ENCODE measurements at regions not wholly inside any gene's neighbourhood (a gene's known extent, or its start where the extent isn't known, plus 50 kb on each side); places are given as distances from the start of the nearest gene placed in this dataset.

- no peak for DNase-seq
Measured at GRCh38 chr2:19579461-19579860, 221.0 kb upstream of the OSR1 start.

GRCh38 chr2:19577723-19578122 is 219.3 kb upstream of the OSR1 start:
- no peak for DNase-seq

GRCh38 chr2:19576411-19576810 is 218.0 kb upstream of the OSR1 start:
- no peak for DNase-seq

- DNase-seq, result no peak
Measured at GRCh38 chr2:19575641-19576040, 217.2 kb upstream of the OSR1 start.

- DNase-seq, result peak; percentile 59
Measured at GRCh38 chr2:19574778-19575260, 216.4 kb upstream of the OSR1 start.

GRCh38 chr2:19573784-19574183 is 215.4 kb upstream of the OSR1 start:
- DNase-seq, result no peak

GRCh38 chr2:19571773-19572172 is 213.3 kb upstream of the OSR1 start:
- DNase-seq, result no peak

GRCh38 chr2:19569300-19569791 is 210.9 kb upstream of the OSR1 start:
- no peak for DNase-seq

- no peak for DNase-seq
Measured at GRCh38 chr2:19568809-19569208, 210.4 kb upstream of the OSR1 start.

GRCh38 chr2:19560785-19561184 is 202.4 kb upstream of the OSR1 start:
- DNase-seq, result no peak

- DNase-seq, result no peak
Measured at GRCh38 chr2:19559596-19560240, 201.3 kb upstream of the OSR1 start.

- DNase-seq, result no peak
Measured at GRCh38 chr2:19556648-19557047, 198.2 kb upstream of the OSR1 start.

- no peak for DNase-seq
Measured at GRCh38 chr2:19554520-19554919, 196.1 kb upstream of the OSR1 start.

GRCh38 chr2:19552270-19552669 is 193.8 kb upstream of the OSR1 start:
- no peak for DNase-seq

- DNase-seq, result no peak
Measured at GRCh38 chr2:19550750-19551149, 192.3 kb upstream of the OSR1 start.

- no peak for DNase-seq
Measured at GRCh38 chr2:19549821-19550220, 191.4 kb upstream of the OSR1 start.

- DNase-seq, result no peak
Measured at GRCh38 chr2:19548116-19548515, 189.7 kb upstream of the OSR1 start.

- DNase-seq, result no peak
Measured at GRCh38 chr2:19547321-19547720, 188.9 kb upstream of the OSR1 start.

- DNase-seq, result no peak
Measured at GRCh38 chr2:19545507-19545906, 187.1 kb upstream of the OSR1 start.

GRCh38 chr2:19543663-19544383 is 185.4 kb upstream of the OSR1 start:
- DNase-seq, result no peak

- DNase-seq, result no peak
Measured at GRCh38 chr2:19542796-19543662, 184.6 kb upstream of the OSR1 start.

- DNase-seq, result peak; percentile 7
Measured at GRCh38 chr2:19541884-19542283, 183.5 kb upstream of the OSR1 start.

- no peak for DNase-seq
Measured at GRCh38 chr2:19540739-19541525, 182.5 kb upstream of the OSR1 start.

All from NCI-H1092 treated with DMSO at 0.1 percent for 48 hours (cell line).